Epithelial cell of prostate (primary cell): ENCODE measurements at regions not wholly inside any gene's neighbourhood (a gene's known extent, or its start where the extent isn't known, plus 50 kb on each side); places are given as distances from the start of the nearest gene placed in this dataset.
"Not testable (repeated sequence)": the region's sequence is repeated elsewhere in the genome, so short reads cannot be mapped to it uniquely, and the experiment has no call there.

Source experiments
- DNase-seq: peaks from one replicate; pipeline ENCODE4 v3.0.0-alpha.2; 2011; ENCODE audit warnings: low read depth, low spot score
- H3K27ac ChIP-seq: fragments of 450-650 bp; 2 replicates; pipeline ENCODE4 v1.5.1; 2017; ENCODE audit warnings: mild to moderate bottlenecking

DNA sequence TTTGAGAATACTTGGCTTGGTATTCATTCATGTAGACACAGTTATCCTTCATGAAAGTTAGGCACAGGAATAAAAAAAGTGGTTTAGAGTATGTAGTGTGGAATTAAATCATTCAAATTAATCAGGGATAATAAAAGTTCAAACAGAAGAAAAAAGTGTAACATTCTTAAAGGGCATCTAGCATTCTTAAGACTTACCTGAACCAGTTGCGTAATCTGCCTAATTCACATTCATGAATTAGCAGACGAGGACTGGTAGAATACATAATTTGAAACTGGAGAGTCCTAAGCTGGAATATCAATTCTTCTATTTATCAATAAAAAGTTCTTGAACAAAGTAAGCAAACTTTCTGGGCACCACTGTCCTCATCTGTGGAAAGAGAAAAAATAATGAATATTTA, 157.0 kb upstream of the DEPDC1 start:
- no peak overlapping the region for H3K27ac ChIP-seq

DNA sequence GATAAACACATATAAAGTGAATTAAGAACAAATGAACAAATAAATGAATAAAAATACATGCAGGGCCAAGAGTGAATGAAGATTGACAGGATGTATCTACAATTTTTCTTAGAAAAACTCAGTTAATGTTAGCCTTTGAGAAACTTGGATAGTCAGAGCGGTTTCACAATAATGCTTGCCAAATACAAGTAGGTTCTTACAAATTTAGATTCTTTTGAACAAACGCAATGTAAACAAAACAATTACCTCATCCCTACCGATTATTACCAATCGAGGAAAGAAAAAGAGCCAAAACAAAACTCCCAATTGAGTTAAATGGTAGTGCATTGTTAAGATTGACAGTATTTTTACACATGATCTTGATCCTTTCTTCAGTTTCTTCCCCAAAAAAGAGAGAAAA, 176.9 kb upstream of the DEPDC1 start:
- no peak for DNase-seq
- H3K27ac ChIP-seq, result no peak overlapping the region

More for the DNA sequence above, 157.0 kb upstream of the DEPDC1 start:
- DNase-seq, result no peak

DNA sequence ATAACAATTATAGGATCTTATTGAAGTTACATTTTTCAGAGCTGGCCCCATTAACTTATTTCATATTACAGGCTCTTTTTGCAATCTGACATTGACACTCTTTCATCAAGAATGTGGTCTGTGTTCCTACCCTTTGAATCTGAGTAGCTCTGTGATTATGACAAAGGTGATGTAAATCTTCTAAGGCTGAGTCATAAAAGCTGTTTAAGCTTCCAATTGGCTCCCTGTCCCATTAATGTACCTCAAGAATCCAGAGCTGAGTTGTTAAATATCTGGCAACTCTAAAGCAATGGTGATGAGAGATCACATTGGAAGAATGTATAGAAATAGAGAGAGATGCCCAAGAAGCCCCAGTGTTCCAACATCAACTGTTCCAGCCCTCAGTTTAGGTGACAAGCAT, 178.5 kb upstream of the DEPDC1 start:
- no peak overlapping the region for H3K27ac ChIP-seq
- peak; percentile 22 for DNase-seq

DNA sequence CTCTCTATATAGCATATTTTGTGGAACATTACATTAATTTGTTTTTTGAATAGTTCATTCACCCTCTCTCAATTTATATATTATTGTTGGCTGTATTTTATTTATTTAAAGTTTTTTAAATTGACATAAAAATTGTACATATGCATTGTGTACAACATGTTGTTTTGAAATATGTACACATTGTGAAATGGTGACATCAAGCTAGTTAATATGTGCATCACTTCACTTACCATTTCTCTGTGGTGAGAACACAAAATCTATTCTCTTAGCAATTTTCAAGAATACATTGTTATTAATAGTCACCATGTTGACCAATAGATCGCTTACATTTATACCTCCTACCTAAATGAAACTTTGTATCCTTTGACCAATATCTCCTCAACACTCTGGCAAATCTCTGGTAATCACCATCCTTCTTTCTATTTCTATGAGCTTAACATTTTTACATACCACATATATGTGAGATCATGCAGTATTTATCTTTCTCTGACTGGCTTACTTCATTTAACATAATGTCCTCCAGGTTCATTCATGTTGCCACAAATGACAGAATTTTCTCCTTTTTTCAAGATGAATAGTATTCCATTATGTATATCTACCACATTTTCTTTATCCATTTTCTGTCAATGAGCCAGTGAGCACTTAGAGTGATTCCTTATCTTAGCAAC, 180.9 kb upstream of the DEPDC1 start:
- H3K27ac ChIP-seq, result no peak overlapping the region
- DNase-seq, result no peak

DNA sequence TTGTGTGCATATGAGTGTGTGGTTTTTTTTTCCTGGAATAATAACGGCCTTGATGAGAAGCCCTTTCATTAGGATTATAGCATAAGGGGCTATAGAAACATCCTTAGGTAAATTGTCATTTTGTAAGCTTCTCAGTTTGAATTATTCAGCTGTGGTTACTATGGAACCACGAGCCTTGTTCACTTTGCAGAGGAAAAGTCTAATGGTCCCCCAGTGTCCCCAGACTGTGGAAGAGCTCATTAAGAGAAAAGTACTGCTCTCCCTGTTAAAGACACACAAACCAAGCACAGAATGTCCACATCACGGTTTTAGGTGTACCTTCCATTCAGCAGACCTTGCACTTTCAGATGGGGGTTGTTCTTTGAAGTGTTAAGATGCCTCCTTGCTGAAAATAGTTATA, 199.3 kb upstream of the DEPDC1 start:
- no peak for DNase-seq
- H3K27ac ChIP-seq, result no peak overlapping the region

DNA sequence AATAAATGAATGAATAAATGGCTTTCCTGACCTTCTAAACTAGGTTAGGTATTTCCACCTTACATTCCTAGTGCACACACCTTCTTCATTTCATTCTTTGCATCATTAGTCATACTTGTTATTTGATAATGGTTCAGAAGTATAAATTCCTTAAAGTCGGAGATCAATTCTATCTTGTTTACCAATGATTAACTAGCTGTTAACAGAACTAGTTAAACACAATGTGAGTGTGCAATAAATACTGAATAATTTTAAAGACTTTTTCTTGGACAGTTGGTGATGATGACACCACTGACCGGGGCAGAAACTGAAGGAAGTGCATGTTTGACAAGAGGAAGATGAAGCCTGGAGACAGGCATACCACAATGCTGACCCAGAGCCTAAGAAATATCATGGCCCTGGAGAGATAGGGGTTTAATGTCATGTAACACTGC, 207.1 kb upstream of the DEPDC1 start:
- peak; percentile 8 for DNase-seq
- H3K27ac ChIP-seq, result no peak overlapping the region

DNA sequence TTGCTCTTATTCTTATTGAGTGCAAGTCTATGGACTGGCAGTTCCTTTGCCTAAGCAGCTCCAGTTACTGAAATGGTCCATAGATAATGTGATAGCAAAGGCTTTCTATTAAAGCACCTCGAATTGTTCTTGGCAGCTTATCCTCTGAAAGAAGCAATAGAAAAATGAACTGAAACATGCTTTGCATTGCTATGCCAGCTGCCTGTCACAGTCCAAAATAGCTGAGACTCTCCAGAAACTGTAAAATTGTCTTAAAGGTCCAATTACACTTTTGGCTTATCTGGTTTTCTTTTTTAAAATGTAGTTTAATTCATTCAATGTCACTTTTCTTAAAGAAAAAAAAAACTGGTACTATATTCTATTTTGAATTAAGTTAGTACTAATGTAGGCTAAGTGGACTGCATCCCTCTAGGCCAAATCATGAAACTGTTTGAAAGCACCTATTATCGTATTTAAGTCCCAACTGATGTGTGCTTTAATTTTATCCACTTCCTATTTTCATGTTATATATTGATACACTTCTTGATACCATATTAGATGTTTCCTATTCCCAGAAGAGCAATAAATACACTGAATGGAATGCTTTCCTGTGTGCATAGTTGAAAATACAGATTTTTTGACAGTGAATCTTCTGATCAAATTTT, 208.0 kb upstream of the DEPDC1 start:
- H3K27ac ChIP-seq, result no peak overlapping the region
- DNase-seq, result no peak

DNA sequence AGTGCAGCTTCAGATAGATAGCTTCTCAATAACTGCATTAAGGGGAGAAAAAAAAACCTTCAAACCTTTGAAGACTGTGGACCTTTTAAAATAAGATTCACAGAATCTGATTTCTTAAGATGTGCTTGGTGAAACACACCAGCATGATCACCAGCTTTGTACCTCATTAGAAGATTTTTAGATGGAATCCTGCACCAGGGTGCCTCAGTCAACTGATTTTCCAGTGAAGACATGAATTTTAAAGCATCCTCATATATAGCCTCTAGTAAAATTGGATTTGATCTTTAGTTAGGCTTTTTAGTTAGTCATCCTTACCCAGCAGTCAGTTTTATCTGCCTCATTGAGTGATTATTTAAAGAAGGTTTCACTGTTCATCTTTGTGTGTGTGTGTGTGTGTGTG, 208.6 kb upstream of the DEPDC1 start:
- H3K27ac ChIP-seq, result no peak overlapping the region
- DNase-seq, result no peak

DNA sequence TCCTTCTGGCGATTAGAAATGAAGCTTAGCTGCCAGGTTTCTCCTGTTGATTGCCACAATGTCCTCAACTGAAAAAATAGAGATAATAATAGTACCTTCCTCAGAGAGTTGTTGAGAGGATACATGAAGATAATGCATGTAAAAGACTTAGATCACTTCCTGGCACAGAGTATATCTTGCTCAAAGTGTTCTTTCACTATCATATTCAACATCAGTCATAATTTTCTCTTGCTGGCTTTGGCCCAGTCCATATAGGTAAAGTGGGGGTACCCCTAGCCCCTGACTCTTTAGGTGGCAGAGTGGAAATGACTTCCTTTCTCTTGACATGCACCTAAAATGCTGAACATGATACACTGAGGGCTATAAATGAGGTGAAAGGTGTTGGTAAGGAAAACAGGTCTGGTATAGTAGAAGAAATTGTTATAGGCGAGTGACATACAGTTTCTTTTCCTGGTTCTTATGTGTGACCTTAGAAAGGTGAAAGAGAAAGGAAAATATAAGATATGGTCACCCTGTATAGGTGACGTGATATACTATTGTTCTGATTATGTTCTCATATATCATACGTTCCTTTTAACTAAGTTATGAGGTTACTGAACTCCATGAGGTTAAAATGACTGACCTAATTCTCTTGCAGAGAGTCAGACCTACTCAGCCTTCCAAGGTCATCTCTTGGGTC, 209.9 kb upstream of the DEPDC1 start:
- no peak for DNase-seq

DNA sequence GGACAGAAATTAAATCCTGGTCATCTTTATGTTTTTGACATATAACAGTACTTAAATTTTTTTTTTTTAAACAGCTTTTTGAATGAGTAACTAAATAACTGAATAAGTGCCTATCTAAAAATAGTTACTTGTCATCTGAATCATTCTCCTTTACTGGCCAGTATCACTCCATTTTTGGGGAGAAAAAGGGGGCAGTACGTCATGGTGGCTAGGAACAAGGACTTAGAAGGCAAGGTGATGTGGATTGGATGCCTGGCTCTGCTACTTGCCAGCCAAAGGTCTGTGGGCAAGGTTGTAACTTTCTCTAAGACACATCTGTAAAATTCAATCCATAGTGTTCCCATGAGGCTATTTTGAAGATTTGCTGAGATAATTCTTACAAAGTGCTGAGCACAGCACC, 220.4 kb upstream of the DEPDC1 start:
- H3K27ac ChIP-seq, result no peak overlapping the region
- DNase-seq, result no peak

More for the DNA sequence above, 209.9 kb upstream of the DEPDC1 start:
- no peak overlapping the region for H3K27ac ChIP-seq

DNA sequence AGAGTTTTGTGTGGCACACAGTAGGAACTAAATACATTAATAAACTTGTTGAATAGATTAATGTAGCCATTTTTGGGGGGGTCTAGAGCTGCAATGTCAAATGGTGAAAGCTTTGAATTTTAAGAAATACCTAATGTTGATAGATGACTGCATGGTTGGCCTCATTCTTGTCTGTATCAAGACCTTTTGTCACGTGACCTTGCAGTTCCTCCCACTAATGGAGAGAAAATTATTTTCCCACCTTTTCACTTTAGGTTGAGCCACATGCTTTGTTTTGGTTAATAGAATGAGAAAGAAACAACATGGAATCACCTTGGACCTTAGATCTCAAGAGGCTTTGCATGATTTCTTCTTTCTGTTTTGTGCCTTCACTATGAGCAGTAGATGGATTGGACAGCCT, 223.6 kb upstream of the DEPDC1 start:
- no peak for DNase-seq
- no peak overlapping the region for H3K27ac ChIP-seq

DNA sequence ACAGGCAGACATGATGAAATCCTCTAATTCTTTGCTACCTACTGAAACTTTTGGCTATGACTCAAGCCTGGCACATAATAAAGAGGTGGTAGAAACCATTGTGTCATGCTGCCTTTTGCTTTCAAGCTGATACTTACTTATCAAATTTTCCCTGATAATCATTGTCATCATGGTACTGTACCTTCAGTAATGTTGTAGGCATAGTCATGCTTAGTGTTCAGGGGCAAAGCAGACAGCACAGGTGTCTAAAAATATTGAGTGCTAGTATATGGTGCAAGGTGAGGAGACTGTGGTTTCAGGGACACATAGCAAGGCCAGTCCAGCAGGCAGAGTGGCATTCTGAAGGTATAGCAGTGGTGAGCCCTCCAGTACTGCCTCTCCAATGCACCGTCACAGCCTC, 226.9 kb upstream of the DEPDC1 start:
- peak; percentile 3 for DNase-seq
- H3K27ac ChIP-seq, result no peak overlapping the region

DNA sequence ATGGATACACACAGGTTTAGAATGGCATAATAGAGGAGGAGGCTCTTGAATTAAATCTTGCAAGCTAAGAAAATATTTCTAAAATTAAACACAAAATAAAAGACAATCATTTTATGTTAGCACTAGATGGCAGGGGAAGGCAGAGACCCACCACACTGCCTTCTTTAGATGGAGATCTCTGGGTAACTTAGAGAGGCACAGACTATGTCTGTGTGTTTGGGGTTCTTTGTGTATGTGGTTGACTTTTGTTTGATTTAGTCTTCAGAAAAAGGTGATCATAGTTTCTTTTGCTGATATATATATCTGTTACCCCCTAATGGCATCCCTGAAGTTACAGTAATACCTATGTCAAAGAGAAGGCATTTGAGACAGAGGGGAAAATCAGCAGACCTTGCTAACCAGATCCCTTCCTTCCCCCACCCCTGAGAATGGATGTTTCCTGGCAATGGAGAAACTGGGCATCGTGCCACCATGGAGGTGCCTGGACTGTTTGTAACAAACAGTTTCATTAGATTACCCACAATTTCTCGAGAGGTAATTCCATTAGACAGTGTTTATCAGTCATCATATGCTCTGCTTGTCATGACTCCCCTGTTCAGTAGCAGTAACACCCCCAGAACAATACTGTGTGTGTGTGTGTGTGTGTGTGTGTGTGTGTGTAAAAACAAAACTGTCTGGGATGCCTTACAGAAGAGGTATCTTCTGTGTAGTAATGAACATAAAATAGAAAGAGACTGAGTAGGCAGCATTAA, 228.3 kb upstream of the DEPDC1 start:
- DNase-seq, result peak; percentile 10
- no peak overlapping the region for H3K27ac ChIP-seq

DNA sequence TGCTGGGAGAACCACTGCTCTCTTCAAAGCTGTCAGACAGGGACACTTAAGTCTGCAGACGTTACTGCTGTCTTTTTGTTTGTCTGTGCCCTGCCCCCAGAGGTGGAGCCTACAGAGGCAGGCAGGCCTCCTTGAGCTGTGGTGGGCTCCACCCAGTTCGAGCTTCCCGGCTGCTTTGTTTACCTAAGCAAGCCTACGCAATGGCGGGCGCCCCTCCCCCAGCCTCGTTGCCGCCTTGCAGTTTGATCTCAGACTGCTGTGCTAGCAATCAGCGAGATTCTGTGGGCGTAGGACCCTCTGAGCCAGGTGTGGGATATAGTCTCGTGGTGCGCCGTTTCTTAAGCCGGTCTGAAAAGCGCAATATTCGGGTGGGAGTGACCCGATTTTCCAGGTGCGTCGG, 242.6 kb upstream of the DEPDC1 start:
- H3K27ac ChIP-seq, DNase-seq: not testable (repeated sequence)

DNA sequence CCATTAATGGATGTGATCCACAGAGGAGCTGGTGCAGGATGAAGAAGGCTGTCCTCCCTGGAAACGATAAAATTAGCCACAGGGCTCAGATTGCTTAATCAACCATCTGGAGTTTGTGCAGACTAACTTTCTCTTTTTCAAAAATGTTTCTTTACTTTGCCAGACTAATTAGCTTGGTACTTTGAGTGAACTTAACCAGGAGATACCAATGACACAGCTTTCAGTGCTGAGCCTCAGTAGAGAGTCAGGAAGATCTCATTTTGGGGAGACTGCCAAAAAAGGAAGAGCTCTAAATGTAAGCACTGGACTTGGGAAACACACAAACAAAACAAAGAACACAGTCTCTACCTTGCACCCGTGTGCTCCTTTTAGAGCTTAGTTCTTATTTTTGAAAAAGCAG, 248.1 kb upstream of the DEPDC1 start:
- no peak for DNase-seq

DNA sequence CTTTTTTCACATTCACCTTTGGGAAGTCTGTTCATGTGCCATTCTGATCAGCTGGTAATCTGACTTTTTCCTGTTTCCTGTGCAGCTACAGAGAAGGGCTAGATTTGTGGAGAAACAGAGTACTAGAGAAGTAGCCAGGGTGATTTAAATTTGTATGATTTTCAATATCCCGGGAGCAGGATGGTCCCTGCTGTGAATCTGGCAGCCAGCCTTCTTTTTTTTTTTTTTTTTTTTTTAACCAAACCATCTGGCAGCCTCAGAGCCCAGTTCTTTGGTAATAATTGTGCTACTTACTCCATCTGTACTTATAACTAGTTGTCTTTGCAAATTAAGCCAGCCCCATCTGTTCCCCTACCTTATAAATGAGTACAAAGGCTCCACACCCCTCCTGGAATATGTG, 248.6 kb upstream of the DEPDC1 start:
- no peak for DNase-seq
- no peak overlapping the region for H3K27ac ChIP-seq

More for the DNA sequence above, 248.1 kb upstream of the DEPDC1 start:
- no peak overlapping the region for H3K27ac ChIP-seq

DNA sequence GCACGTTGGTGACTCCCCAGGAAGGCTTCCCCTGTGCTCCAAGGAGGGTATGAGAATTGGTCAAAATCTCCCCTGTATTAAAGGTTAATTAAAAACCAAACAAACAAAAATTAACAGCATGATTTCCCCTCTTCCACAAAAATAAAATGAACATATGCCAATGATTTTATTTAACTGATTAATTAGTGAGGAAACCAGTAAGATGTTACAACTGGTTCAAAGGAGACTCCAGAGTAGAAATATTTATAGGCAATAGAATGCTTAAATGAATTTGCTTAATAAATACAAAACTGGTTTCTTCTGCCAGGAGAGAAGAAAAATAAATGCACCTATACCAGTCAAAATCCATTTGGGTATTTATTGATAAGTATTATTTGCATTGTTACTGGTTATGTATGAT, 249.5 kb upstream of the DEPDC1 start:
- H3K27ac ChIP-seq, result no peak overlapping the region
- no peak for DNase-seq

DNA sequence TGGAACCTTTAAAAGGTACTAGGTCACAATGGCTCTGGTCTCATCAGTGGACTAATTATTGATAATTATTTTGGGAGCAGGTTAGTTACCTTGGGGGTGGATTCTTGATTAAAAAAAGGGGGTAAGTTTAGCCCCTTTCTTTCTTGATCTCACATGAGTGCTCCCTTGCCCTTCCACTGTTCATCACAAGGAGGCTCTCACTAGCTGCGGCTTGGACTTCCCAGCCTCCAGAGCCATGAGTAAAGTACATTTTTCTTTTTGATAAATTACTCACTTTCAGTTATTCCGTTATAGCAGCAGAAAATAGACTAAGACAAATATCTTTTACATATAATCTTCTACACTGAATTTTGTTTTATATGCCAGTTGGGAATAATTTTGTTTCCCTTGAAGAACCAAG, 254.8 kb upstream of the DEPDC1 start:
- no peak overlapping the region for H3K27ac ChIP-seq
- DNase-seq, result no peak

DNA sequence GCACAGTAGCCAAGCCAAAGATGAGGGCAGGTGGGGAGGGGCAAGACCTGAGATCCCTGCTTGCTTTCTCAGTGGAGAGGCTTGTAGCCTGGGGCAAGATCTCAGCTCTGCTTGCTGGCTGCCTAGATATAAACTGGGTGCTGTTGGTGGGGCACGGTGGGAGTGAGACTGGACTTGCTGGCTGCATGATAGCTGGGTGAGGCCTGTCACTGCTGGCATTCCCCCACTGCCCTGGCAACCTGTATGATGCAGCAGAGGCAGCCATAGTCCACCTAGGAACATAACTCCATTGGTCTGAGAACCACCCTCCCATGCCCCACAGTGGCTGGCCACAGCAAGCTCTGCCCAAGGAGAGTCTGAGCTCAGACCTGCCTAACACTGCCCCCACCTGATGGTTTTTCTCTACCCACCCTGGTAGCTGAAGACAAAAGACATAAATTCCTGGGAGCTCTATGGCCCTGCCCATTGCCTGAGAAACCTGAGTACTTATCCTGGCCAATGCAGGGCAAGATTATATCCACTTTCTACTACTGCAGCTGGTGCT, 261.9 kb upstream of the DEPDC1 start:
- DNase-seq, result no peak
- no peak overlapping the region for H3K27ac ChIP-seq

DNA sequence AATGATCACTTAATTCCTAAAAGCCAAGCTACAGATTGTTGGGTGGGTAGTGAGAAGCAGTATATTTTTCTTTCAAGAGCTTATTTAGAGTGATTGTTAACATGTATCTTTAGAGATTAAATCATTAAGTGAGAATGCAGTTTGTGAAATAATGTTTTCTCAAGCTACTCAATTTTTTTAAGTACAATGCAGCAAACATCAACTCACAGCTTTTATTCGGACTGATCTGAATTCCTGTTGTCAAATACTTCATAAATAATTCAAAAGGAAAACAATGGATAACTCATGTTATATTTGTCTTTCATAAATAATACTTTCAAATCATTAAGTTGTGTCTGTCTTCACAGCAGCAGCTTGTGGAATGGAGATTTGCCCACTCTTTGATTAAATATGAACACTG, 271.1 kb upstream of the DEPDC1 start:
- no peak overlapping the region for H3K27ac ChIP-seq
- DNase-seq, result no peak

DNA sequence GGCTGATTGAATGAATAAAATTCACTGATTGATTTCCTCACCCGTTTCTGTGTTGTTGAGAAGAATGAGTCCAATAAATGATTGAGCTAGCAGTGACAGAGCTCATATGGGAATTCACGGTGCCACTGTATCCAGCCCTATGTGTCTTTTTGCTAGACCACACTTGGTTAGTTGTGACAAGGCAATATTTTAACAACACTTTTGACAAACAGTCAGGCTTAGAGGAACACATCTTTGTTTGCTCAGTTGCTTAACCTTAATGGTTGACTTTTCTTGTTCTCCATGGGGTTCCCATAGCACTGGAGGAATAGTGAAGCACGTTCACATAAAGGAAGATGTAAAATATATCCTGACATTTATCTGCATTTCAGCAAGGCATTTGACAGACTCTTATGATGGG, 273.9 kb upstream of the DEPDC1 start:
- no peak overlapping the region for H3K27ac ChIP-seq

More for the DNA sequence above, 273.9 kb upstream of the DEPDC1 start:
- no peak for DNase-seq
